ENCODE measurements at regions not wholly inside any gene's neighbourhood (a gene's known extent, or its start where the extent isn't known, plus 50 kb on each side); places are given as distances from the start of the nearest gene placed in this dataset.

DNA sequence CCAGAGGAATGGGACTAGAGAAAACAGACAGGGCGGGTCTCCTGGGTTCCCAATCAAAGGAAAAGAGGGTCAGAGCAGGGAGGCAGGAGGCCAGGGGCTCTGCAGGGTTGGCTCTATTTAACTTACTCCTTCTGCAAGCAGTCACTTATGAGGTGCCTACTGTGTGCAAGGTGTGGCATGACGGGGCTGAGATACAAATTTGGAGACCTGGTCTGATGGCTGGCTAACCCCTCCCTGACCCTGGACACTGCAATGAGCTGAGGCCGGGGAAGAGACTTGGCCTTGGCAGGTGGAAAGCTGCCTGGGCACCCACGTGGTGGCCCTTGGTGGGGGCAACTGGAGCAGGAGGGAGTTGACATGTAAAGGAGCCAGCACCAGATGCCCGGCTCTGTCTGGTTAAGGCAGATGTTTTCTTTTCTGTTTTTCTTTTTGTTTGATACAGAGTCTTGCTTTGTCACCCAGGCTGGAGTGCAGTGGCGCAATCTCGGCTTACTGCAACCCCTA lies 148.5 kb upstream of the GATA6 start:
- H3K27me3 ChIP-seq: no peaks in the 10 kb centered on the region
- TF ChIP-seq, protein P1, sequence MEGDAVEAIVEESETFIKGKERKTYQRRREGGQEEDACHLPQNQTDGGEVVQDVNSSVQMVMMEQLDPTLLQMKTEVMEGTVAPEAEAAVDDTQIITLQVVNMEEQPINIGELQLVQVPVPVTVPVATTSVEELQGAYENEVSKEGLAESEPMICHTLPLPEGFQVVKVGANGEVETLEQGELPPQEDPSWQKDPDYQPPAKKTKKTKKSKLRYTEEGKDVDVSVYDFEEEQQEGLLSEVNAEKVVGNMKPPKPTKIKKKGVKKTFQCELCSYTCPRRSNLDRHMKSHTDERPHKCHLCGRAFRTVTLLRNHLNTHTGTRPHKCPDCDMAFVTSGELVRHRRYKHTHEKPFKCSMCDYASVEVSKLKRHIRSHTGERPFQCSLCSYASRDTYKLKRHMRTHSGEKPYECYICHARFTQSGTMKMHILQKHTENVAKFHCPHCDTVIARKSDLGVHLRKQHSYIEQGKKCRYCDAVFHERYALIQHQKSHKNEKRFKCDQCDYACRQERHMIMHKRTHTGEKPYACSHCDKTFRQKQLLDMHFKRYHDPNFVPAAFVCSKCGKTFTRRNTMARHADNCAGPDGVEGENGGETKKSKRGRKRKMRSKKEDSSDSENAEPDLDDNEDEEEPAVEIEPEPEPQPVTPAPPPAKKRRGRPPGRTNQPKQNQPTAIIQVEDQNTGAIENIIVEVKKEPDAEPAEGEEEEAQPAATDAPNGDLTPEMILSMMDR (IDR thresholded peaks at IDR 0.05): no peak
- TF ChIP-seq POLR2AphosphoS5 (IDR thresholded peaks at IDR 0.05) (no peak), POLR2A (IDR thresholded peaks at IDR 0.05) (no peak), EP300 (IDR thresholded peaks at IDR 0.05) (no peak)

DNA sequence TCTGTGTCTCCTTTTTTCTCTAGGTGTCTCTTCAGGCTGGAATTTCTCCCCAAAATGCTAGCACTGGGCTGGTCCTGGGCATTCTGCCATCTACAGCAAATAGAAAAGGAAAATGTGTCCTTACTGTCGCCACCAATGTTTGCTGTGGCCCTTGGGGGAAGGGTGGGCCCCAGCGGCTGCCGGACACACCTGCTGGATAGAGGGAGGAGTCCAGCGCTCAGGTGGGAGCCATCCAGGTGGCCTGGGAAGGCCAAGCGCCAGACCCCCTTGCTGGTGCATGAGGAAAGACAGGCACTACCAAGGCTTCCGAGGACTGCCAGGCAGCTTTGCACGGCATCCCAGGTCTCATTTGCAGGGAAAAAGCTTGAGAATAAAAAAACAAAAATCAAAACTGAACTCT lies 147.7 kb upstream of the GATA6 start:
- H3K9me3 ChIP-seq: no peaks in the 10 kb centered on the region
- no peak overlapping the region for H3K4me3 ChIP-seq
- H3K36me3 ChIP-seq: no peaks in the 10 kb centered on the region
- peaks cover 0 to 6% (median 0%) of the 10 kb centered on the region in 4 donors for H3K4me1 ChIP-seq
- WGBS, 2 donors: 55 to 97% methylated on average over 7 of the region's 7 CpGs
- H3K27me3 ChIP-seq: no peaks in the 10 kb centered on the region
- peak in 1 of 2 donors; percentile 19 for ATAC-seq (ENCODE audit: low FRiP score in 2 of 2)
- peak overlapping the region in 1 of 4 donors; percentile 19 for H3K27ac ChIP-seq
- peak; percentile 29 to 63 for DNase-seq
- TF ChIP-seq EP300 (IDR thresholded peaks at IDR 0.05) (no peak), POLR2AphosphoS5 (IDR thresholded peaks at IDR 0.05) (no peak), POLR2A (IDR thresholded peaks at IDR 0.05) (no peak)
- TF ChIP-seq, protein P1 (IDR thresholded peaks at IDR 0.05): no peak

More for the DNA sequence above, 148.5 kb upstream of the GATA6 start:
- H3K9me3 ChIP-seq: no peaks in the 10 kb centered on the region
- no peaks in the 10 kb centered on the region for H3K36me3 ChIP-seq
- peak overlapping the region in 1 of 4 donors; percentile 19 for H3K27ac ChIP-seq
- DNase-seq: no peak
- peak in 1 of 2 donors; percentile 17 for ATAC-seq (ENCODE audit: low FRiP score in 2 of 2)
- H3K4me3 ChIP-seq: no peak overlapping the region
- 89 to 90% methylated on average over 6 to 7 of the region's 7 CpGs for WGBS, 2 donors
- peaks cover 0 to 6% (median 0%) of the 10 kb centered on the region in 4 donors for H3K4me1 ChIP-seq

GRCh38 chr18:22024924-22025323 lies 144.5 kb upstream of the GATA6 start:
- Histone ChIP-seq H3K9me3 (no peaks in the 10 kb centered on the region), H3K27me3 (no peaks in the 10 kb centered on the region), H3K4me1 (peaks cover 0 to 6% (median 0%) of the 10 kb centered on the region in 4 donors), H3K4me3 (no peak overlapping the region), H3K36me3 (no peaks in the 10 kb centered on the region), H3K27ac (no peak overlapping the region)
- DNase-seq (no peak), ATAC-seq (ENCODE audit: low FRiP score in 2 of 2) (no peak)
- no peak for TF ChIP-seq EP300 (IDR thresholded peaks at IDR 0.05)
- TF ChIP-seq POLR2AphosphoS5 (IDR thresholded peaks at IDR 0.05): no peak
- 93 to 95% methylated on average over 3 of the region's 3 CpGs for WGBS, 2 donors

DNA sequence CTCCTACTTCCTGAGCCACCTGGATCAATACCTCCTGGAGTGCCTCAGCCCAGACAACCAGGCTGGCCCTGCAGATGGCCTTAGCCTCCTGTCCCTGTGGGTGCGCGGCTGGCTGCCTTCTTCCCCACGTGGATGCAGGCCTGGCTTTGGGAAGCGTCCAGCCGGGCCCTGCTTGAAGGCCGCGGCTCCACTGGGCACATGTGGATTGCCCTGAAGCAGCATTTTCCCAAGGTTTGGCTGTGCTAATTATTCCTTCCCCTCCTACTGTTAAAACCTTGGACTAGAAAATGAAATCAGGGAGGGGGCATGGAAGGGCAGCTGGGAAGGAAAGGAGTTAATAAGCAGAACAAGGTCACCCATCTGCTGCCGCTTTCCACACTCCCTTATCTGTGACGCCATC lies 143.0 kb upstream of the GATA6 start:
- no peaks in the 10 kb centered on the region for H3K9me3 ChIP-seq
- no peaks in the 10 kb centered on the region for H3K36me3 ChIP-seq
- 89 to 93% methylated on average over 4 to 9 of the region's 9 CpGs for WGBS, 2 donors
- no peak overlapping the region for H3K27ac ChIP-seq
- DNase-seq: peak in 1 of 2 donors; percentile 42
- H3K4me1 ChIP-seq: peaks cover 0 to 3% (median 0%) of the 10 kb centered on the region in 4 donors
- no peak for ATAC-seq (ENCODE audit: low FRiP score in 2 of 2)
- H3K27me3 ChIP-seq: no peaks in the 10 kb centered on the region
- H3K4me3 ChIP-seq: no peak overlapping the region
- TF ChIP-seq EP300 (IDR thresholded peaks at IDR 0.05): no peak
- TF ChIP-seq POLR2A (IDR thresholded peaks at IDR 0.05): no peak
- TF ChIP-seq, protein P1 (IDR thresholded peaks at IDR 0.05): no peak
- no peak for TF ChIP-seq POLR2AphosphoS5 (IDR thresholded peaks at IDR 0.05)

DNA sequence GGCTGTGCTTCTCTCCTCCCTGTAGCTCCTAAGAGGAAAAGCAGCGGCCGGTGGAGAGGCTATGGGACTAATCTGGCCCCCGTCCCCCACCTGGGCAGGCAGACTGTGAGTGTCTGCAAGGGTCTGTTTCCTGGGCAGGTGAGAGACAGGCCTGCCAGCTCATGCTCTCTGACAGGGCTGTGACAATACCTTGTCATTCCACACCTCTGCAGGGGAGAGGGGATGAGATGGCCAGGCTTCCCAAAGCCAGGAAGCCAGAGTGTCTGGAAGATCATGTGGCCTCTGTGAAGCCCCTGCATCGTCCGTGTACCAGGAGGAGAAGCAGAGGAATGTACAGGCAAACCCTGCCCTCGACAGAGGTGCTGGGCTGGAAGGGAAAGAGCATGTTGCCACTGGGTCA lies 142.5 kb upstream of the GATA6 start:
- Histone ChIP-seq H3K27me3 (no peaks in the 10 kb centered on the region), H3K9me3 (no peaks in the 10 kb centered on the region), H3K27ac (no peak overlapping the region), H3K4me1 (peaks cover 0 to under 1% (median 0%) of the 10 kb centered on the region in 4 donors), H3K36me3 (no peaks in the 10 kb centered on the region), H3K4me3 (no peak overlapping the region)
- no peak for ATAC-seq (ENCODE audit: low FRiP score in 2 of 2)
- DNase-seq: no peak
- TF ChIP-seq EP300 (IDR thresholded peaks at IDR 0.05) (no peak), POLR2AphosphoS5 (IDR thresholded peaks at IDR 0.05) (no peak), POLR2A (IDR thresholded peaks at IDR 0.05) (no peak)
- TF ChIP-seq, protein P1 (IDR thresholded peaks at IDR 0.05): no peak
- WGBS, 2 donors: 77% methylated on average over 6 of the region's 6 CpGs

All from upper lobe of left lung (tissue), 6 donors.